ENCODE measurements at regions not wholly inside any gene's neighbourhood (a gene's known extent, or its start where the extent isn't known, plus 50 kb on each side); places are given as distances from the start of the nearest gene placed in this dataset.
"Not testable (repeated sequence)": the region's sequence is repeated elsewhere in the genome, so short reads cannot be mapped to it uniquely, and the experiment has no call there.

DNA sequence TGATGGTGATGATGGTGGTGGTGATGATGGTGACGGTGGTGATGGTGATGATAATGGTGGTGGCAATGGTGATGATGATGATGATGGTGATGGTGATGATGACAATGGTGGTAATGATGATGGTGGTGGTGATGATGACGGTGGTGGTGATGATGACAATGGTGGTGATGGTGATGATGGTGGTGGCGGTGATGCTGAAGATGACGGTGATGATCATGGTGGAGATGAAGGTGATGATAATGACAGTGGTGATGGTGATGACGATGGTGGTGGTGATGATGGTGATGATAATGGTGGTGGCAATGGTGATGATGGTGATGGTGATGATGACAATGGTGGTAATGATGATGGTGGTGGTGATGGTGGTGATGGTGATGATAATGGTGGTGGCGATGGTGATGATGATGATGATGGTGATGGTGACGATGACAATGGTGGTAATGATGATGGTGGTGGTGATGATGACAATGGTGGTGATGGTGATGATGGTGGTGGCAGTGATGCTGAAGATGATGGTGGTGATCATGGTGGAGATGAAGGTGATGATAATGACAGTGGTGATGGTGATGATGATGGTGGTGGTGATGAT is 283.0 kb downstream of the FOXL1 start:
- H3K27me3 ChIP-seq (ENCODE audit: control insufficient read depth in 2 of 2, insufficient read depth in 1 of 2, low read length in 1 of 2); DNase-seq (ENCODE audit: low read depth in 6 of 9, low spot score in 9 of 9); H3K4me3 ChIP-seq (ENCODE audit: low read length in 2 of 2); H3K4me1 ChIP-seq (ENCODE audit: control insufficient read depth in 2 of 2, insufficient read depth in 2 of 2, low read length in 2 of 2); H3K9me3 ChIP-seq (ENCODE audit: control insufficient read depth in 2 of 2, insufficient read depth in 1 of 2, low read length in 1 of 2); H3K36me3 ChIP-seq (ENCODE audit: control insufficient read depth in 2 of 2, insufficient read depth in 2 of 2, low read length in 1 of 2); H3K27ac ChIP-seq (ENCODE audit: low read depth in 1 of 2, low read length in 1 of 2): not testable (repeated sequence)
- WGBS = 96% methylated on average over 7 of the region's 7 CpGs

DNA sequence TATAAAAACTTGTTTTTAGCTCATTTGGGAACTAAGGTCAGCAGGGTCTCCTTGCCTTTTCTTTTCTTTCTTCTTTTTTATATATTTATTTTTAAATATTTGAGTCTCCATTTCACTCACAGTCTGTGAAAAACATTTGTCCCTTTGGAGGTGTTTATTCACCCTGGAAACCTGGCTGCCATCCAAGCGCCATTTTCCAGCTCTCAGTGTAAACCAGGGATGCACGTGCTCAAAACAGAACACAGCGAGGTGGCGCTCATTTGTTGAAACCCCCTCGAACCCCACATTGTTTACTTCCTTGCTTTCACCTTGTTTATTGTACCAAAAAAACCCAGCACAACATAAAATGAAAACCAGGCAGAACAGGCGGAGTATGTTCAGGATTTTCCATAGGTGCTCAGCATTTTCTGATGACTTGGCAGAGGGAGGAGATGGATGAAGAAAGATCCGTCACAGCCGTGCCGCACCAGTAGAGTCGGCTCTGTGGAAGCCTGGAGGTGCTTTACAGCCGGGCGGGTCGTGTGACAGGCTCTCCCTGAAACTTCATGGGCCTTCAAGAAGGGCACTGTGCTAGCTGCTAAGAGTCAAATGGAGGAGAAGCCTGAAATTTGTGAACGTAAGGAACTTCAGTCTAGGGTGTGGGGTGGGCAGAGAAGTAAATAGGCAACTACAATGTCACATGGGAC is 284.4 kb downstream of the FOXL1 start:
- WGBS = 91% methylated on average over 14 of the region's 14 CpGs

GRCh38 chr16:86863609-86864008 is 285.3 kb downstream of the FOXL1 start:
- Histone ChIP-seq H3K4me1 (ENCODE audit: control insufficient read depth in 2 of 2, insufficient read depth in 2 of 2, low read length in 2 of 2) (no peaks in the 10 kb centered on the region), H3K27ac (ENCODE audit: low read depth in 1 of 2, low read length in 1 of 2) (no peak overlapping the region), H3K36me3 (ENCODE audit: control insufficient read depth in 2 of 2, insufficient read depth in 2 of 2, low read length in 1 of 2) (no peaks in the 10 kb centered on the region), H3K27me3 (ENCODE audit: control insufficient read depth in 2 of 2, insufficient read depth in 1 of 2, low read length in 1 of 2) (no peaks in the 10 kb centered on the region), H3K4me3 (ENCODE audit: low read length in 2 of 2) (no peak overlapping the region), H3K9me3 (ENCODE audit: control insufficient read depth in 2 of 2, insufficient read depth in 1 of 2, low read length in 1 of 2) (no peaks in the 10 kb centered on the region)
- whole genome bisulfite sequencing = 92% methylated on average over 7 of the region's 7 CpGs
- no peak for DNase-seq (ENCODE audit: low read depth in 6 of 9, low spot score in 9 of 9)

More for the DNA sequence above, 284.4 kb downstream of the FOXL1 start:
- no peak overlapping the region for H3K4me3 ChIP-seq (ENCODE audit: low read length in 2 of 2)
- H3K4me1 ChIP-seq (ENCODE audit: control insufficient read depth in 2 of 2, insufficient read depth in 2 of 2, low read length in 2 of 2) = no peaks in the 10 kb centered on the region
- no peak for DNase-seq (ENCODE audit: low read depth in 6 of 9, low spot score in 9 of 9)
- no peaks in the 10 kb centered on the region for H3K36me3 ChIP-seq (ENCODE audit: control insufficient read depth in 2 of 2, insufficient read depth in 2 of 2, low read length in 1 of 2)
- H3K27ac ChIP-seq (ENCODE audit: low read depth in 1 of 2, low read length in 1 of 2) = no peak overlapping the region
- H3K9me3 ChIP-seq (ENCODE audit: control insufficient read depth in 2 of 2, insufficient read depth in 1 of 2, low read length in 1 of 2) = no peaks in the 10 kb centered on the region
- H3K27me3 ChIP-seq (ENCODE audit: control insufficient read depth in 2 of 2, insufficient read depth in 1 of 2, low read length in 1 of 2) = no peaks in the 10 kb centered on the region

DNA sequence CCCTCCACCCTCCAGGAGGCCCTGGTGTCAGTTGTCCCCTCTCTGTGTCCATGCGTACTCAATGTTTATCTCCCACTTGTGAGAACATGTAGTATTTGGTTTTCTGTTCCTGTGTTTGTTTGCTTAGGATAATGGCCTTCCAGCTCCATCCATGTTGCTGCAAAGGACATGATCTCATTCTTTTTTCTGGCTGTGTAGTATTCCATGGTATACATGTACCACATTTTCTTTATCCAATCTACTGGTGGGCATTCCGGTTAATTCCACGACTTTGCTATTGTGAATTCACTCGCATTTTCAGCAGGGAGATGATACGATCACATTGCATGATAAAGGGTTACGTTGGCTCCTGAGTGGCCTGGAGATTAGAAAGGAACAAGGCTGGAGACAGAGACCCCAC is 286.2 kb downstream of the FOXL1 start:
- no peaks in the 10 kb centered on the region for H3K27me3 ChIP-seq (ENCODE audit: control insufficient read depth in 2 of 2, insufficient read depth in 1 of 2, low read length in 1 of 2)
- no peak overlapping the region for H3K4me3 ChIP-seq (ENCODE audit: low read length in 2 of 2)
- H3K36me3 ChIP-seq (ENCODE audit: control insufficient read depth in 2 of 2, insufficient read depth in 2 of 2, low read length in 1 of 2) = no peaks in the 10 kb centered on the region
- no peaks in the 10 kb centered on the region for H3K4me1 ChIP-seq (ENCODE audit: control insufficient read depth in 2 of 2, insufficient read depth in 2 of 2, low read length in 2 of 2)
- DNase-seq (ENCODE audit: low read depth in 6 of 9, low spot score in 9 of 9) = no peak
- no peak overlapping the region for H3K27ac ChIP-seq (ENCODE audit: low read depth in 1 of 2, low read length in 1 of 2)
- no peaks in the 10 kb centered on the region for H3K9me3 ChIP-seq (ENCODE audit: control insufficient read depth in 2 of 2, insufficient read depth in 1 of 2, low read length in 1 of 2)
- 98% methylated on average over 6 of the region's 6 CpGs for WGBS

DNA sequence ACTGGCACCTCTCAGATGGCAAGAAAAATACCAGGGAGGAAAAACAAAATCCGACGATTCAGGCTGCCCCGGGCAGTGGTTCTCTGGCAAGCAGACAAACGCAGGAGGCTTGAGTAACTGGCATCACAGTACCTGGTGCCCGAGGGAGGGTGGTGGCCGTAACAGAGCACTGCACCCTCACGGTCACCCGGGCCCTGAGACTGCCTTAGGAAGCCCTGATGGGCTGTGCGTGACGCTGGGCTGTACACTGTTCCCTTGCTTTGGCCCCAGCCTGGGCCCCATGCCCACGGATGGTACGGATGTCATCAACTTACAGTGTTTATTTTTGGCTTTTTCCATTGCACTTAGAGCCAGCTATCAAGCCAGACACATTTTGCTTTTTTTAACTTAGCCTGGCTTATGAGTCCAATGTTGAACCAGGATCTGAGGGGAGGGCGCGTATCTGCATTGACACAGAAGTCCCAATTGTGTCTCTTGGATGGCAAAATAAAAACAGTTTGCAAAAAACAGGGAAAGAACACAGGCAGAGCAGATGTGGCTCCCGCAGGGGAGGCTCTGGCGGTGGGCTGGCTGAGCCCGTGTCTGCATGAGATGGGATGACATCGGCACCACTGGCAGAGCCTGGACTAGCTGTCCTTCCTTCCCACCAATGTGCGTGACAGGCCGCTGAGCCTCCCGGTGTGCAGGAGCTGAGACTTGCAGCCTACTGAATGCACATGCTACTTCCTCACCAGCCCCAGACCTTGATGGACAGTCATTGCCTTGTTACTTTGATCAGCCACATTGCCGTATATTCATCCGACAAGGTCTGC is 287.7 kb downstream of the FOXL1 start:
- WGBS = 84% methylated on average over 23 of the region's 23 CpGs
- Histone ChIP-seq H3K36me3 (ENCODE audit: control insufficient read depth in 2 of 2, insufficient read depth in 2 of 2, low read length in 1 of 2) (no peaks in the 10 kb centered on the region), H3K27me3 (ENCODE audit: control insufficient read depth in 2 of 2, insufficient read depth in 1 of 2, low read length in 1 of 2) (no peaks in the 10 kb centered on the region), H3K27ac (ENCODE audit: low read depth in 1 of 2, low read length in 1 of 2) (no peak overlapping the region), H3K9me3 (ENCODE audit: control insufficient read depth in 2 of 2, insufficient read depth in 1 of 2, low read length in 1 of 2) (no peaks in the 10 kb centered on the region), H3K4me3 (ENCODE audit: low read length in 2 of 2) (no peak overlapping the region), H3K4me1 (ENCODE audit: control insufficient read depth in 2 of 2, insufficient read depth in 2 of 2, low read length in 2 of 2) (no peaks in the 10 kb centered on the region)
- no peak for DNase-seq (ENCODE audit: low read depth in 6 of 9, low spot score in 9 of 9)

DNA sequence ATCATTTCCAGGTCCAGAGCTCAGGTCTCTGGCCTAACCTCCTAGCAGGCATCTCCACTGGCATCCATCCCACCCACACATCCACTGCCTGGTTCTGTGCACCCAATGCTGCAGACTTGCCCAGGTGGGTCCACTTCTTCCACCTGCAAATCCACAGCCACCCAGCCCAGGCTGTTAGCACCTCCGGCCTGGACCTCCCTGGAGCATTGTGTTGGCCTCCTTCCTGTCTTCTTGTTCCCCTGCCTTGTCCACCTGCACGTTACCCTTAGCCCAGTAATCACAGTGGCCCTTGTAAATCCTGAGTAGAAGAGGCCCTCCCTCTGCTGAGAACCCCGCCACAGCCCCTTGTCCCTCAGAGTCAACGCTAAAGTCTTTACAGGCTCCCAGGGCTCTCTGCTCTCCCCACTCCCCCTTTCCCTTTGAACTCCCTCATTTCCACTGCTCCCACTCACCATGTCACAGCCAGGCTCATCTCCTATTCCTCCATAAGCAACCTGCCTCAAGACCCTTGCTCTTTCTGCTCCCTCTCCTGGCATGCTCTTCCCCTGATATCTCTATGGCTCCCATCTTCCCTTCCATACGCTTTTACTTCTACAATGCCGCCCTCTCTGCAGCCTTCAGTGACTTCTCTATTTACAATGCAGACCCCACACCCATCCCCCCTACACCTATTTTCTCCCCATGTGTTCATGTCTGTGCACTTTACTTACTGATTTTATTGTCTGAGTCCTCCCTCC is 288.8 kb downstream of the FOXL1 start:
- no peaks in the 10 kb centered on the region for H3K27me3 ChIP-seq (ENCODE audit: control insufficient read depth in 2 of 2, insufficient read depth in 1 of 2, low read length in 1 of 2)
- DNase-seq (ENCODE audit: low read depth in 6 of 9, low spot score in 9 of 9) = no peak
- H3K9me3 ChIP-seq (ENCODE audit: control insufficient read depth in 2 of 2, insufficient read depth in 1 of 2, low read length in 1 of 2) = no peaks in the 10 kb centered on the region
- no peaks in the 10 kb centered on the region for H3K4me1 ChIP-seq (ENCODE audit: control insufficient read depth in 2 of 2, insufficient read depth in 2 of 2, low read length in 2 of 2)
- H3K4me3 ChIP-seq (ENCODE audit: low read length in 2 of 2) = no peak overlapping the region
- H3K27ac ChIP-seq (ENCODE audit: low read depth in 1 of 2, low read length in 1 of 2) = no peak overlapping the region
- WGBS = 95% methylated on average over 6 of the region's 6 CpGs
- no peaks in the 10 kb centered on the region for H3K36me3 ChIP-seq (ENCODE audit: control insufficient read depth in 2 of 2, insufficient read depth in 2 of 2, low read length in 1 of 2)

- Histone ChIP-seq H3K4me3 (ENCODE audit: low read length in 2 of 2) (no peak overlapping the region), H3K27ac (ENCODE audit: low read depth in 1 of 2, low read length in 1 of 2) (no peak overlapping the region), H3K9me3 (ENCODE audit: control insufficient read depth in 2 of 2, insufficient read depth in 1 of 2, low read length in 1 of 2) (no peaks in the 10 kb centered on the region), H3K27me3 (ENCODE audit: control insufficient read depth in 2 of 2, insufficient read depth in 1 of 2, low read length in 1 of 2) (no peaks in the 10 kb centered on the region), H3K4me1 (ENCODE audit: control insufficient read depth in 2 of 2, insufficient read depth in 2 of 2, low read length in 2 of 2) (no peaks in the 10 kb centered on the region), H3K36me3 (ENCODE audit: control insufficient read depth in 2 of 2, insufficient read depth in 2 of 2, low read length in 1 of 2) (no peaks in the 10 kb centered on the region)
- DNase-seq (ENCODE audit: low read depth in 6 of 9, low spot score in 9 of 9) = no peak
- WGBS = 90% methylated on average over 12 of the region's 12 CpGs
These were observed 289.7 kb downstream of the FOXL1 start for GRCh38 chr16:86868070-86868469.

DNA sequence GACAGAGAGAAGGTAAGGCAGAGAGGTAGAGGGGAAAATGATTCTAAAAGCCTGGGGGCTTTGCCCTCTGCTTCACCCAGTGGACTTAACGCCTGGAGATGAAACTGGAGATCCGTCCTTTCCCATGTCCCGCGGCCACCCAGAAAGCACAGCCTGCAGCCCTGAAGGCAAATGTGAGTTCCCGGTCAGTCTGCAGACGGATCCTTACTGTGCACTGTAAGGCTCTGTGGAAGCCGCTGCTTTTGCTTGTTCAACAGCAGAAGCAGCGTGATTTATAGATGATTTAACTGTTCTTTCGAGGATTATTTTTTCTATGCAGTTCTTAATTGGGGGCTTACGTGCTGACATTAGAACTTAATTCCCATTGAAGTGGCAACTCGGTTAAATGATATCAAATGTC is 290.4 kb downstream of the FOXL1 start:
- 91% methylated on average over 11 of the region's 11 CpGs for WGBS
- no peaks in the 10 kb centered on the region for H3K36me3 ChIP-seq (ENCODE audit: control insufficient read depth in 2 of 2, insufficient read depth in 2 of 2, low read length in 1 of 2)
- H3K4me1 ChIP-seq (ENCODE audit: control insufficient read depth in 2 of 2, insufficient read depth in 2 of 2, low read length in 2 of 2) = no peaks in the 10 kb centered on the region
- H3K4me3 ChIP-seq (ENCODE audit: low read length in 2 of 2) = no peak overlapping the region
- DNase-seq (ENCODE audit: low read depth in 6 of 9, low spot score in 9 of 9) = no peak
- no peak overlapping the region for H3K27ac ChIP-seq (ENCODE audit: low read depth in 1 of 2, low read length in 1 of 2)
- no peaks in the 10 kb centered on the region for H3K27me3 ChIP-seq (ENCODE audit: control insufficient read depth in 2 of 2, insufficient read depth in 1 of 2, low read length in 1 of 2)
- no peaks in the 10 kb centered on the region for H3K9me3 ChIP-seq (ENCODE audit: control insufficient read depth in 2 of 2, insufficient read depth in 1 of 2, low read length in 1 of 2)

Data from thymus (tissue), 11 donors.